Hematopoietic multipotent progenitor cell (in vitro differentiated cells): ENCODE measurements at regions not wholly inside any gene's neighbourhood (a gene's known extent, or its start where the extent isn't known, plus 50 kb on each side); places are given as distances from the start of the nearest gene placed in this dataset.

Source experiments
- DNase-seq, 3 donors: peaks; one replicate each; pipeline ENCODE4 v3.0.0-alpha.2; 2011 to 2015; ENCODE audit warnings: low read depth in 2 of 3, low spot score in 2 of 3

DNA sequence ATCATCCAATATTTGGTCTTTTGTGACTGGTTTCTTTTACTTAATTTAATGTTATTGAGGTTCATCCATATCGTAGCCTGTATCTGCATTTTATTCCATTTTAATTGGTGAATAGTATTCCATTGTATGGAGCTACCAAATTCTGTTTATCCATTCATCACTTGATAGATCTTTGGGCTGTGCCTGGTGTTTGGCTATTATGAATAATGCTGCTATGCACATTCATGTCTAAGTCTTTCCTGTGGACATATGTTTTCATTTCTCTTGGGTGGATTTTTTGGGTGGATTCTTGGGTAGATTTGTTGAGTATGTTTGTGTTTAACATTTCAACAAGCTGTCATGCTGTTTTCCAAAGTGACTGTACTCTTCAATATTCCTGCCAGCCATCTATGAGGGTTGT lies 52.5 kb upstream of the NEDD4L start:
- no peak for DNase-seq

DNA sequence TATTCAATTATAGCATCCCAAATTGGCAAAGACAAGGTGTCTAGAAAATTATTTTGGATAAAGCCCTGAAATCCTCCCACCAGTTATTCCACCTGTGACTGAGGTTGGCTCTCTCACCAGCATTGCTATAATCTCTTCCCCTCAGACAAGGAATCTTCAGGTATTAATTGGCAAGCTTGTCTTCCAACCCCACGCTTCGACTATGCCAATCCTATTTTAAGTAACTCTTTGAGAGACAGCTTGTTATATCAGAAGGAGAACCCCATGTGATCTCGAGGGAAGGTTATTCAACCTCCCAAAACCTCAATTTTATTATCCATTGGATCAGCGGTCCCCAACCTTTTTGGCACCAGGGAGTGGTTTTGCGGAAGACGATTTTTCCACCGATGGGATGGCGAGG lies 54.5 kb upstream of the NEDD4L start:
- no peak for DNase-seq

DNA sequence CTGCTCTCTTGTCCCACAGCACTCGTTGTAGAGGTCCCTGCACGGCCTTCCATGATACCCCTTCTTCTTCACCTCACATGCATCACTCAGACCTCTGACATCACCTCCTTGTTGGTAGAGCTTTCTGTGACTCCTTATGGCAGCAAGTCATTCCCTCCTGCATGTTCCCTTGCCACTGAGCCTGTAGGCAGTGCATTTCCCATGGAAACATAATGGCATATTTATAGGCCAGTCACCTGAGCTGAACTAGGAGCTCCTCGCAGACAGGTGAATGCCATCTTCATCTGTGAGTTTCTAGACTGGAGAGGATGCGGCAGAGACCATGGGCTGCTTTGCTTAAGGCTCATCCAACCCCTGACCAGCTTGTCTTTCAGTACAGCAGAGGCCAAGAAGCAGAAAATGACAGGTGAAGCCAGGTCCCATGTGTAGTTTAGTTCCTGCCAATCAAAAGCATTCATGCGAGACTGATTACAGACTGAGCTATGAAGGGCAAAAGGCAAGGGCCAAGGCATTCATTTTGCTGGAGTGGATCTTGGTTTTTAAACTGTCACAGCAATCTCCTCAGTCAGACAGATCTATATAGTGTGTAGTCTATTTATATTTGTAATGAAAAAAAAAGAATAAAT lies 59.4 kb upstream of the NEDD4L start:
- no peak for DNase-seq

DNA sequence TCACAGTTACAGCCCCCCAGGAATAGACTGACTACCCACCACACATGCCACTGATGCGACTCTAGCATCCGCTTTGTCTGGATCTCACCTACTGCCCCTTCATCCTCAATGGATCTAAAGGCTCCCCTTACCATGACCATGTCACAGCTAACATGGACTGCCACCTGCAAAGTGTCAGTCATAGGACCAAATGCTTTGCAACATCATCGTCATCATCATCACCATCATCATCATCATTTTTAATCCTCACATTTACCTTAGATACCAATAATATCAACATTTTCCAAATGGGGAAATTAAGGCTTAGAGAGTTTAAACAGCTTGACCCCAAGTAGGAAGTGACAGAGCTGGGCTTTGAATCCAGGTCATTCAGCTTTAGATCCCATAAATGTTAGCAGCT lies 60.1 kb upstream of the NEDD4L start:
- no peak for DNase-seq

DNA sequence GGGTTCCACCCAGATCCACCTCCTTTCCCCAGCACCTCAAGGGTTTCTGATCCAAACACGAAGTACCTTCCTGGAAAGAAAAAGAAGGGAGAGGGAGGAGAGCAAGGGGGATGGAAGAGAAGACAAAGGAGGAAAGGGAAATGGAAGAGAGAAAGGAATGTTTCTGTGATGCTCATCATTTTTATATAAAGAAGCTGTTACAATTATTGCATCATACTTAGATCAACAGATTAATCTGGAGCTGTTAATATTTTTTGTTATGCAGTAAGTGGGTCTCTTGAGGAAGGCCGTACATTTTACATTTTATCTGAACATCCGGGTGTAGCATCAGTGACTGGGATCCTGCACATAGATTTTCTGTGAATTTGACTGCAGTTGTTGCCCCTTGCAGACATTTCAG lies 60.6 kb upstream of the NEDD4L start:
- no peak for DNase-seq

DNA sequence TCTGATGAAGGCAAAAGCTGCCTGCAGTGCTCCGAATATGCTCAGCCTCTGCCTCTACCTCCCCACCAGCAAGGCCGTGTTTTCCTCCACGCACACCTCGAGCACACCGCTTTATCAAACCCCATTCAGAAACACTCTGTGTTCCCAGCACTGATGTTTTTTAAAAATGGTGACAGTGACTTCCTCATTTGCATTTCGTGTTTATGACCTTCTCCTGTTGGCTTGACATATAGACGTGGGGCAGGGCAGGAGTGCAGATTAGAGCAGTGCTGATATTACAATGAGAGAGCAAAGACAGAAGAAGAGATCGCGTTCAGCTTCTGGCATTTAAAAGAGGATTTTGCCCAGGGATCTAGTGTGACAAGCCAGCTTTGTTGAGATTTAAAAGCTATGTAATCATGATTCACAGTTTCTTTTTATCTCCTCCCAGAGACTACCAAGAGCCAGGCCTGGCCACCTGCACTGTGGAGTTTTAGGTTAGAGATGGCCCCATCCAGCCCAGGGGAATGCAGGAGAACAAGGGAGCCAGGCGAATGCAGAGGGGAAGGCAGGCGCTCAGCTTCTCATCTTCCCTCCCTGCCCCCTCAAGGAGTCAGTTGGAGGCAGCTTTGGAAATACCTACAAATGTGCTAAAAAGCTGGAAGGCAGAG lies 61.5 kb upstream of the NEDD4L start:
- peak in 1 of 3 donors; percentile 9 for DNase-seq

DNA sequence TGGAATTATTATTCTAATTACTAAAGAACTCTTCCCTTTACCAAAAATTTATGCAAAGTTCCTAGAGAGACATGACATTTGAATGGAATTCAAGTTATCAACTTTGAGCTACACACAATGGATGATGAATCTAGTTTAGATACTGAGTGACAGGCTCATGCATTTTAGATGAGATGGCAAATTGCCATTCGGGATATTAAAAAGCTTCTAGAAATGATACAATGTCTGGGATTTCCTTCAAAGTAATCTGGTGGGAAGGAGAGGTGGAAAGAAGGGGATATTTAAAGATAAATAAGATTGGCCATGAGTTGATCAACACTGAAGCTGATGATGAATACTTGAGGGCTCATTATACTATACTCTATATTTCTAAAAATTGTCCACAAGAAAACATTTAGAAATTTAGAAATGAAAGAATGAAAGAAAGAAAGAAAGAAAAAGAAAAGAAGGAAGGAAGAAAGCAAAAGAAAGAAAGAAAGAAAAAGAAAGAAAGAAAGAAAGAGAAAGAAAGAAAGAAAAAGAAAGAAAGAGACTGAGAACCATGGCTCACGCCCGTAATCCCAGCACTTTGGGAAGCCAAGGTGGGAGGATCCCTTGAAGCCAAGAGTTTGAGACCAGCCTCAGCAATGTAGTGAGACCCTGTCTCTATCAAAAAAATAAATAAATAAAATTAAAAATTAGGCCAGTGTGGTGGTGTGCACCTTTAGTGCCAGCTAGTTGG lies 62.6 kb upstream of the NEDD4L start:
- DNase-seq, result no peak

DNA sequence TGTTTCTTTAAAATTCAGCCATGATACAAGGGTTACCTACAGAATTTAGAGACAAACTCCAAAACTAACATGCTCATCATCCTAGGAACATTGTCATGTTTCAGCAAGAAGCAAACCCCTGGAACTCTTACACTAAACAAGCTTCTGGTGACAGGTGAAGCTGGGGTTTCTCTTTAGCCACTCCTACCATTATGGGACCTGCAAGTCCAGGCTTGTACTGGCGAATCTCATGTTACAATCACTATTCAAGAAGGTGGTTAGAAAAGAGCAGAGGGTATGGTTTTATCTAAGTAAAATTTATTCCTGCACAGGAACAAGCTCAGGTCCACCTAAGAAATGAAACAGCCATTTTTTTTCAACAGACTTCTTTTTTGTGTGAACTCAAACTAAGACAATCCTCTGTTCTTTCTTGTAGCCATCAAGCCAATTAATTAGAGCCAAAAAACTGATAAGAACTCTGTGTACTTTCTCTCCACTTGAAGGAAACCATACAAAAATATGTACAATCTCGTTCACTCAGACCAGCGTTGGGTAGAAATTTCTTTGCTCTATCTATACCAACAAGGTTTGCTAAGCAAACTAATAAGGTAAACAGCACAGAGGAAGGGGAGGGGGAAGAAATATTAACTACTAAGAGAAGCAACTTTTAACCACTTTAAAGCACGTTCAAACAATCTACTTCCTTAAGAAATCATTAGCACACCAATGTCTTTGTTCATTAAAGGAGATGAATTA lies 63.3 kb upstream of the NEDD4L start:
- DNase-seq, result no peak

DNA sequence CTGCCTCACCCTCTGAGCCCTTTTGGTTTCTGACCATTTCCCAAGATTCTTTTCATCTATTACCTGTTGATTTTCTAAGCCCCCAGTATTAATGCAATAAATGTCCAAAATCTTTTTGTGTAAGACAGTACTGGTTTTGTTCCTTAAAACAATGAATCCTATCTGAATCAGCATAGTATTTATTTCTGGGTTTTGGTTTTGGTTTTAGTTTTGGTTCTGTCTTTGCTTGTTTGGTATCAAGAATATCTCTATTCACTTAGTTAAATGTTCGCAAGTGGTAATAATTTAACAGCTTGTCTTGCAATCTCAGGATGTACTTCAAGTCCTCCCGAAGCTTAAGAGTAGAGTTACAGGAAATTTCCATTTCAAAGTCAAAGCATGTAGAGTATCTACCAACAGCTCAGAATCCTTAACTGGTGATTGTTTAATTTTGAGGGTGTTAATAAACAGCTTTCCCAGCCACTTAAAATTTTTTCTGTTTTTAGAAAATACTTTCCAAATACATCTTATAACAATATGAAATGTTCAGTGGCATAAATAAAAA lies 67.7 kb upstream of the NEDD4L start:
- no peak for DNase-seq

DNA sequence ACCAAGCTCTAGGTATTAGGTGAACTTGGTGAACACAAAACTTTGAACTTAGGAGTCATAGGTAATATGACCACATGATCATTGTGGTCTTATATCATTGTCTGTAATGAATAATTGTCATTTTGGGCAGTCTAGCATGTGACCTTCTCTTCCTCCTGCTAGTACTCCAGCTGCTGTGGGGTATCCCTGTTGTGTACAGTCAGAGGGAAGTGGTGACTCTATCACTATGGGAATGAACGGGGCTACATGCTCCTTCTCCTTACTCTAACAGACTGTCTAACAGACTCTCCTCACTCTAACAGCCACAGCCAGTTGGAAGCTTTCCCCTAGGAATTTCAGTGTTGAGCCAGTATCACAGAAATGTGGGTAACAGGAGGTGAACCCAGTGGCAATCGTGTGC lies 68.2 kb upstream of the NEDD4L start:
- no peak for DNase-seq

DNA sequence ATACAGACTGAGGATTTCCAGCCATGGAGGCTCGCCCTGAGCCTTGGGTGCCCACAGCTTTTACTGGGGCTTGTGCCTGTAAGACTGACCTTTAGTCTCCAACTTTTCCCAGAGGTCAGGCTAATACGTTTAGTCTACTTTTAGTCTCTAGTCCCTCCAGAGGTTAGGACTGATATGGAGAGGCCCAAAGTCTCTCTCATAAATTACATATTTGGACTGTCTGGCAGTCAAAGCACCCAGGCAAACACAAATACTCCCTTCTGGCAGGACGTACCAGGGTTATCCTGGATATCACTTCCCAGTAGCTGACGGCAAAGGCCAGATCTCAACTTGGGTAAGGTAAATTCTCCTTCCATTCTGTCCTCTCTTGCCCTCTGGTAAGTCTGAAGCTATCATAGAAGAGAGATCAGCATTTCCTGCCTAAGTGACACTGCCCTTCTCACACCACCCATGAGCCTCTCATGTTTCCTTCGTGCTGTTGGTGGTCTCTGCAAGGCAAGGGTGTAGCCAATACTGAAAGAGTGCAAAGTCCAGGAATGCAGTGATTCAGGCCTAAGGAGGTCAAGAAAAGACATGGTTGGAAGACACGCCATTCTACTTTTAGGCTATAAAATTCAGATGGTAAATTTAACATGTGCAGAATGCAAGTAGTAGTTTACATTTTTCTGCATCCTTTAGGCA lies 69.3 kb upstream of the NEDD4L start:
- no peak for DNase-seq

DNA sequence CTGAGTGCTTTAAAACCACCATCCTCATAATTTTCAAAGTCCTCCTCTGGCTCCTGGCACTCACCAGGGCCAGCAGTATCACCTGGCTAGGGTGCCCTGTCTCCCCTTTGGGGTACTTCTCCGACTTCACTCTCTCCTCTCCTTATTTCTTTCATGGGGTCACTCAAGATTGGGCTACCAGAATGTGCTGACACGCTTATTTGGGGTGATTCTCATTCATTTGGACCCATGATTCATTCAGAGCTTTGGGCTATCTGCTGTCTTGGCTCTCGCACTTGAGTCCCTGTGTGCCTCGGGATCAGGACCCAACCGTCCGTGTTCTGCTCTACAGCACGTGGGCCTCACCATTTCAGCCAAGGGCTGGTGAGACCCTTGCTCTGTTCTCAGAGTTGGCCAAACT lies 70.1 kb upstream of the NEDD4L start:
- DNase-seq, result no peak

DNA sequence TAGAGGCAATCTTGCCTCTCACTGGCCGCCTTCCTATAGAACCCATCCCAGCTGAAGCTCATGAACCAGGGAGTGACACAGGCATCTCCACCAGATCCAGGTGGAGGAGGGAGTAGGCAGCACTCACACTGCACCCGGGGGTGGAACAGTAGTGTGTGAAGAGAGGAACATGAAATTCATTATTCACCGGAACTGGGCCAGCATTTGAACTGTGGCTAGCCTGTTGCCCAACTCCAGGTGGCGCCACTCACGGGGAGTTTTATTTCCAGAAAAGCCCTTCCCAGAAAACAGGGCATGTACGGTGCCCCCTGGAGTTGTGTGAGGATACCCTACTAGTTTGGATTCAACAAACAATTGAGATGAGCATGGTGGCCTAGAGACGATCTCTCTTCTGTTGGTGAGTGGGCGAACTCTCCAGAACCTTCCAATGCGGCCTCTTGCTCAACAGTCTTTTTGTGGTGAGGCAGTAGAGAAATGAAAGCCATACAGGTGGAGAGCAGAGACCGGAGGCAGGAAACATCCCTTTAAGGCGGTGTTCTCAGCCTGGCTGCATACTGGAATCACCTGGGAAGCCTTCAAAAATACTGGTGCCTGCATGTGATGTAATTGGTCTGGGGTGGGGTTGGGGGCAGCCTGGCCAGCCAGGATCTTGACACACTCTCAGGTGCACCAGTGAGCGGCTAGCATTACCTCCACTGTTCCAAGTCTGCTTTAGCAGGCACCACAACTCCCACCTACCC lies 73.5 kb upstream of the NEDD4L start:
- DNase-seq, result no peak

DNA sequence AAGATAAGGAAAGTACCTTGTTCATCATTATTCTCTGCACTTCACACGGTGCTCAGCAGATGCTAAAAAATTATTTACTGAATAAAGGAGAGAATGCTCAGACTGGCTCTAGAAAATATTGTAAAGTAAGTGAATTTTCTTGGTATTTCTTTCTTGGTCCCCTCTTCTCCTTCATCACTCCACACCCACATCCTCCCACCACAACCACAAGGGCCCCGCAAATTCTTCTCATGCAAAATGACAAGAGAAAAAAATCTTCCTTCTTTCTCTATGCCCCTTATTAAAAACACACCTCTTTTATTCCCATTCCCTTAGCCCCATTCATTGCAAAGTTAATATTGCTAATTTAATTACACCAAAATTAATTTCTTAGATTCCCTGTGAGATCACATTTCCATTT lies 74.2 kb upstream of the NEDD4L start:
- DNase-seq, result no peak

DNA sequence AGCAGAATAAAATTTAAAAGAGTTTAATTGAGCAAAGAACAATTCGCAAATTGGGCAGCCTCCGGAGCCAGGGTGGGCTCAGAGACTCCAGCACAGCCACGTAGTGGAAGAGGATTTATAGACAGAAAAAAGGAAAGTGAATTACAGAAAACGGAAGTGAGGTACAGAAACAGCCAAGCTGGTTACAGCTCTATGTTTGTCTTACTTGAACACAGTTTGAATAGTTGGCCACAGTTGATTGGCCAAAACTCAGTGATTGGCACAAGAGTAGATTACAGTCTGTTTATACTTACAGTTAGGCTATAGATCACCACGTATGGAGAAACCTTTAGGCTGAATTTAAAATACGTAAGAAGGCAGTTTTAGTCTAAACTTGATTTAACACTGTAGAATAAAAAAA lies 78.8 kb upstream of the NEDD4L start:
- no peak for DNase-seq

DNA sequence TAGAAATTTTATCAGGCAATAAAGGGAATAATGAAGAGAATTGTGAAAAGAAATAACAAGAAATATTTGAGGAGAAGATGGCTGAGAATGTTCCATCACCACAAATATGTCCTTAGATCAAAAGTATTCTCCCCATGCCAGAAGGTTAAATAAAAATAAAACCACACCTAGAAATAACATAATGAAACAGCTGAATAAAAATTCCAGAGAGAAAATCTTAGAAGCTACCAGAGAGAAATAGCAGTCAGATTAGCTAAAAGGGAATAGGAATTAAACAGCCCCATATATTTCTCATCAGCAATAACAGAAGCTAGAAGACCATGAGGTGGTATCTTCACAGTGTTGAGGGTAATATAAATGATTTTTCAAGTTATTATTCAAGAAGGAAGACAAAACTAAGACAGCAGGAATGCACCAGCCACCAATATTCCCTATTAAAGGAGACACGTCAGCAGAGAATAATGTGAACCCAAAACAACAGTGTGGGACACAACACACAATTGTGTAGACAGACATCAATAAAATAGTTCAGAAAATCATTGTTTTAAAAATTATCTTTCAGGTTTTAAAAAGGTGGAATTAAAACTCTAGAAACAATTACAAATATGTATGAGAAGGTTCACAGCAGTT lies 82.0 kb upstream of the NEDD4L start:
- DNase-seq, result no peak

DNA sequence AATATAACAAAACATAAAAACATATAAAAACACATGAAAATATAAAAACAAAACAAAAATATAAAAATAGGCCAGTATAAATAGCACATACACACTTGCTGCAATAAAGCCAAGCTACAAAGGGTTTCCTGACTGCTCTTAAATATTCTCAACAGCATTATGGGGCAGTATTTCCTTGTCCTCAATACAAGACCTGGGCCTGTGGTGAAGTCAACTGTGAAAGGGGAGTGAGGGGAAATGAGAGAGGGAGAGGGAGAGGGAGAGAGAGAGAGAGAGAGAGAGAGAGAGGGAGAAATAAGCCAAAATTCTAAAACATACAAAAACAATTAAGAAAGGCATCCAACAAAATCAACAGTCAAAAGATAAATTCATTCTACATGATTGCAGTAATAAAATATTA lies 82.6 kb upstream of the NEDD4L start:
- DNase-seq, result no peak

DNA sequence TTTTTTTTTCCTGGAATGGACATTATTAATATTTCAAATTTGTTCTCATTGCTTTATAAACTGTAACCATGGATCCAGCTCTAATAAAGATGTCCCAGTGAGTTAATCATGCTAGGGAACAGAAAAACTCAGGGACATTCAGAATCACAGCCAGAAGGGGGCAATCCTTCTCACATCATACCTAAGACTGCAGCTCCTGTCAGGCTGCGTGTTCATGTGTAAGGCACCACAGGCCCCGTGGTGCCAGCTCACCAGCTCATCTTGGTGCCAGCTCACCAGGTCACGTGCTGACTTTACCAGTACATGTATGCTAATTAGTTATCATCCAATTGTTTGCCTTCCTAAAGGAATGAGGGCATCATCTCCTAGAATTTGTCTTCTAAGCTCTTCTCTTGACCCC lies 84.7 kb upstream of the NEDD4L start:
- peak in 2 of 3 donors; percentile 32 to 53 for DNase-seq

DNA sequence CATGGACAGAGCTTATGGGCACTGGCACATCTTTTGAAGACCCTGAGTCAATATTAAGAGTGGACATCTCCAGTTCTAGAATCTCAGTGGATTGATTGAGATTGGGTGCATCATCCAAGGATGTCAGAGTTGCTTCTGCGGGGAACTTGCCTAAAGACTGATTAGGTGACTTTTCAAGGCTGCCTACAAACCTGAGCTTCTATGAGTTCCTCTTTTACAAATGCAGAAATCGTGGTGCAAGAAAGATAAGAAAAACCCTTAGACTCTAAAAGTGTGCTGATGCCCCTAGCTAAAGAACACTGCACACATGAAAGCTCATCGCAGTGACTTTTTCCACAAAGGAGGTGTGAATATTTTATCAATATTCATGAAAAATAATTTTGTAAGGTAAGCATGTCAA lies 86.8 kb upstream of the NEDD4L start:
- DNase-seq, result peak in 1 of 3 donors; percentile 35

DNA sequence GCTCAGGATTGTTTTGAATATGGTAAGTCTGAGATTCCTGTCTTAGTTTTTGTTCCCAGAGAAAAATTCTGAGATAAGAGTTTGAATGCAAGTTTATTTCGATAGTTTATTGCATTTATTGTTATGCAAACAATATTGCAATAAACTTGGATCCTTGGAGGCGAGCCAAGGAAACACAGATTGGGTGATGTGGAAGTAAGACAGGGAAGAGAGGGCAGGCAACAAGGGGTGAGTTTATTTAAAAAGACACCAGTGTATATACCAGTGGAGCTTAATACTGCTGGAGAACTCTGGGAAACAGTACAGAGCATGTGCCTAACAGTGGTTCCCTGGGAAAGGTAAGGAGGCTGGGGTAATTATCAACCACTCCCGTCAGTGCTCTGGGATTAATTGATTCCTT lies 87.5 kb upstream of the NEDD4L start:
- no peak for DNase-seq
